OCI-LY7 (cell line): ENCODE measurements at regions not wholly inside any gene's neighbourhood (a gene's known extent, or its start where the extent isn't known, plus 50 kb on each side); places are given as distances from the start of the nearest gene placed in this dataset.
"Not testable (repeated sequence)": the region's sequence is repeated elsewhere in the genome, so short reads cannot be mapped to it uniquely, and the experiment has no call there.

Experiments
- EZH2phosphoT487 ChIP-seq: fragments of 200-600 bp; sonication (generic); IDR thresholded peaks from 2 replicates; pipeline ENCODE4 v1.6.1; 2018; ENCODE audit warnings: low read depth, borderline replicate concordance, mild to moderate bottlenecking, mixed run types, antibody characterized with exemption, low read length, moderate library complexity, mixed read lengths
- TF ChIP-seq, protein P1 (sequence below): fragments of 200-600 bp; sonication (generic); conservative IDR thresholded peaks from 2 replicates; pipeline ENCODE4 v1.5.1; 2014; ENCODE audit warnings: mild to moderate bottlenecking, antibody characterized with exemption, low read length, moderate library complexity, mixed read lengths

- TF ChIP-seq, protein P1, sequence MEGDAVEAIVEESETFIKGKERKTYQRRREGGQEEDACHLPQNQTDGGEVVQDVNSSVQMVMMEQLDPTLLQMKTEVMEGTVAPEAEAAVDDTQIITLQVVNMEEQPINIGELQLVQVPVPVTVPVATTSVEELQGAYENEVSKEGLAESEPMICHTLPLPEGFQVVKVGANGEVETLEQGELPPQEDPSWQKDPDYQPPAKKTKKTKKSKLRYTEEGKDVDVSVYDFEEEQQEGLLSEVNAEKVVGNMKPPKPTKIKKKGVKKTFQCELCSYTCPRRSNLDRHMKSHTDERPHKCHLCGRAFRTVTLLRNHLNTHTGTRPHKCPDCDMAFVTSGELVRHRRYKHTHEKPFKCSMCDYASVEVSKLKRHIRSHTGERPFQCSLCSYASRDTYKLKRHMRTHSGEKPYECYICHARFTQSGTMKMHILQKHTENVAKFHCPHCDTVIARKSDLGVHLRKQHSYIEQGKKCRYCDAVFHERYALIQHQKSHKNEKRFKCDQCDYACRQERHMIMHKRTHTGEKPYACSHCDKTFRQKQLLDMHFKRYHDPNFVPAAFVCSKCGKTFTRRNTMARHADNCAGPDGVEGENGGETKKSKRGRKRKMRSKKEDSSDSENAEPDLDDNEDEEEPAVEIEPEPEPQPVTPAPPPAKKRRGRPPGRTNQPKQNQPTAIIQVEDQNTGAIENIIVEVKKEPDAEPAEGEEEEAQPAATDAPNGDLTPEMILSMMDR: not testable (repeated sequence)
- not testable (repeated sequence) for TF ChIP-seq EZH2phosphoT487
Observed at GRCh38 chr2:87452193-87452592, 295.7 kb upstream of the PLGLB2 start.
